ENCODE measurements at regions not wholly inside any gene's neighbourhood (a gene's known extent, or its start where the extent isn't known, plus 50 kb on each side); places are given as distances from the start of the nearest gene placed in this dataset.

- TF ChIP-seq CTCF (conservative IDR thresholded peaks at IDR 0.05) = no peak
- no peak for TF ChIP-seq EZH2 (IDR thresholded peaks at IDR 0.05; ENCODE audit: low read depth)
These were observed 460.8 kb upstream of the CHST9 start for GRCh38 chr18:27645929-27646328.

Measured in PC-9 (cell line).